T-helper 2 cell (primary cell): ENCODE measurements at regions not wholly inside any gene's neighbourhood (a gene's known extent, or its start where the extent isn't known, plus 50 kb on each side); places are given as distances from the start of the nearest gene placed in this dataset.

ENCODE experiments used
- DNase-seq, 5 experiments: peaks; one replicate each; pipeline versions ENCODE4 v3.0.0 to v3.0.0-alpha.2; 2012 to 2022

DNA sequence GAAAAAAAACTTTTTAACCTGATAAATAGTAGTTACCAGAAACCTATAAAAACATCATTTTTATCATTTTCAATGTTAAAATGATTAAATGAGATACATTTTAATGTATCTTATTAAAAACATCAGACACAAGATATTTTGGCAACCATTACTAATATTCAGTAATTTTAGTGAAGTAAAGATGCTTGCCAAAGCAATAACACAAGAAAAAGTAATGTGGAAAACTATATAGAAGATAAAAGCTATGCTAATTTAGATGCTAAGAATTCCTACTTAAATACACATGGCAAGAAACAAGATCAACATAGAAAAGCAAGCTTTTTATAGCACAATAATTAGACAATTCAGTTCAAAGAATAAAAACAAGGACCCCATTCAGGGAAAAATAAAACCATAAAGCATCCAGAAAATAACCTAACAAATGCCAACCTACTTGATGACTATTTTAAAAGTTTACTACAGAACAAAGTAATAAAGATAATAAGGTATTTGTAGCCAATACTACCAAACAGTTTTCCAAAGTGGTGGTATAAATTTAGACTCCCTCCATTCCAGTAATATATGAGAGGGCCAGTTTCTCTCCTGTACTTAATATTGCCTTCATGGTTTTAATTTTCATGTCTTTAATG, 489.5 kb downstream of the CDH2 start:
- no peak for DNase-seq

DNA sequence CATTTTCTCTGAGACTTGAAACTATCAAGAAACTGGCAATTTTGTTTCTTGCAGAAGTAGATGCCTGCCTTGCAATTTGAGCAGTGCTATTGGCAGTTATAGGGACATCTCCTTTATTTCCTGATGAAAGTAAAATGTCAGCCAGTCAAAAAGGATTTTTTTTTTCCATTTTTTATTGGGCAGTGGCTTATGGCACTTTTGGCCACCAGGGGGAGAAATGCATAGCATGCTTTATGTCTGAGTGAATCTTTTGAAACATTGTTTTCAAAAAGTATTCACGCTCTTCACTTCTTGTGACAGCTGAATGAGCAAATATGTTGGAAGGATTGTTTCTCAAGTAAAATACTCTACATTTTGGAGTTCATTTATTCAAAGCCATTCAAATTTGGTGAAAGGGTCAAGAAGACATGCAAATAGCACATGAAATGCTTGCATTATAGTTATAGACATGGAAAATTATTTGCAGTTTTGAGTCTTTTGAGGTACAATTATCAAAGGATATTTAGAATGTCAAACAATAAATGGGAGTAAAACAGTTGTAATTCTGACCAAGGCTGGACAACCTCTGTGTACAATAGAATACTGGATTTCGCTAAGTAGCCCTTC, 491.0 kb downstream of the CDH2 start:
- no peak for DNase-seq

DNA sequence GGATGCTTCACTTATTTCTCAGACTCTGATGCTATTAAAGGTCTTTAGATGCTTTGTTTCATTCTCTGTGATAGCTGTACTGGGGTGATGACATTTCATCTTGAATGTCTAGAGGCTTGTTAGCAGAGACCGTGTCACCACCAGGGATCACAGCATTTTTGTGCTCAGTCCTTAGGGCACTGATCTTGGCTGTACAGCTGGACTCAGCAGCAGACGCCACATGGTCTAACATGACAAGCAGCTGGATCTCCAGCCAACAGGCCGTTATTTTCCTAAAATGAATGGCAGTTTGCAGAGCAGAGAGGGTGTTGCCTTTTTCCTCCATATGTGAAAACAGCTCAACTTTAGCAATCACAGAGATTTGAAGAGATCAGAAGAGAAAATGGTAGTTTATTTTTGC, 491.8 kb downstream of the CDH2 start:
- DNase-seq = no peak

DNA sequence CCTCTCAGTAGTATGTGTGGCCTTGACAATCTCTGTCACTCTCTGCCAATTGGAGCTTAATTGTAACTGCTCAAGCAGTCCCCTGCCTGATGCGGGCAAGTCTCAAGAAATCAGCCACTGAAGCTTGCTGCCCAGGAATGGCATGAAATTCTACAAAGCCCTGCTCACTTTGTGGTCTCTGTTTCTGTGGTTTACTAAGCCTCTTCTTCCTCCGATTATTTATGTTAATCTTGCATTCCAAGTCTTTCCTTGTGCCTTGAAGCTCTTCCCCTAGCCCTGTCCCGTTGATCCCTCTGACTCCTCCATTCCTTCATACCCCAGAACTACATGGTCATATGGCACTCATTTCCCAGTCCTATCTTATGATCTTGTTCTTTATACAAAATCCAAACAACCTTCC, 489.3 kb upstream of the CHST9 start:
- DNase-seq = no peak

DNA sequence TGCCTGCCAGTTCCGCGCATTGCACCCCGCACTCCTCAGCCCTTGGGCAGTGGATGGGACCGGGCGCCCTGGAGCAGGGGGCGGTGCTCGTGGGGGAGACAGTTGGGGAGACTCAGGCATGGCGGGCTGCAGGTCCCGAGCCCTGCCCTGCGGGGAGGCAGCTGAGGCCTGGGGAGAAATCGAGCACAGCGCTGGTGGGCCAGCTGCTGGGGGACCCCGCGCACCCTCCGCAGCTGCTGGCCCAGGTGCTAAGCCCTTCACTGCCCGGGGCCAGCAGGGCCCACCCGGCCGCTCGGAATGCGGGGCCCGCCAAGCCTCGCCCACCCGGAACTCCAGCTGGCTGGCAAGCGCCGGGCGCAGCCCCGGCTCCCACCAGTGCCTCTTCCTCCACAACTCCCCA, 488.8 kb upstream of the CHST9 start:
- DNase-seq = no peak

DNA sequence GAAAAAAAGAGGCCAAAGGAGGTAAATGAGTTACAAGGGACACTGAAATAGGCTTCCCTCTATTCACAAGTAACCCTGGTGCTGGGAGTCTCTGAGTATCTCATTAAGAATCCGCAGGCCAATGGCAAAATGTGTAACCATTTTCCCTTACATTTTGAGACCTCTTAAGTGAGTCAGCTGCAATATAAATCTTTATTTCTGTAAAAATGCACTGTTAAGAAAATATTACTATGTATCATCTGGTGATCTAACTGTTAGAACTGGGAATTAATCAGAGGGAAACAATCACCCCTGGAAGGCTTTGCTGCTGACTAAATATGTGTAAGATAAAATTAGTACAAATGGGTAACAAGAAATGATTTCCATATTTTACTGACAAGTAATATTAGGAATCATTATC, 483.1 kb upstream of the CHST9 start:
- DNase-seq = no peak

DNA sequence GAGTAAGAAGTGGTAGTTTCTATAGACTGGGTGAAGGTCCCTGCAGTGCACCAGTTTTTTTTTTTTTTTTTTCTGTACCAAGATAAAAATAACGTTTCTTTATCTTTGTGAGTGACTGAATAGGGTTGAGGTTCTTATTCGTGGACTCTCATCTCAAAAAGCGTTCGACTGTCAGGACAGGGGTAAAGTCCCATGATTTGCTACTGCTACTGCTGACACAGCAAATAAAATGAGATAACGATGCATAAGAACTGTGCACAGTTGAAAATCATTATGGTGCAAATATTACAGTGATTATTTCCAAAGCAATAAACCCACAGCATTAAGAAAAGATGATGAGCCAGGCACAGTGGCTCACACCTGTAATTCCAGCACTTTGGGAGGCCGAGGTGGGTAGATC, 482.0 kb upstream of the CHST9 start:
- DNase-seq = no peak

DNA sequence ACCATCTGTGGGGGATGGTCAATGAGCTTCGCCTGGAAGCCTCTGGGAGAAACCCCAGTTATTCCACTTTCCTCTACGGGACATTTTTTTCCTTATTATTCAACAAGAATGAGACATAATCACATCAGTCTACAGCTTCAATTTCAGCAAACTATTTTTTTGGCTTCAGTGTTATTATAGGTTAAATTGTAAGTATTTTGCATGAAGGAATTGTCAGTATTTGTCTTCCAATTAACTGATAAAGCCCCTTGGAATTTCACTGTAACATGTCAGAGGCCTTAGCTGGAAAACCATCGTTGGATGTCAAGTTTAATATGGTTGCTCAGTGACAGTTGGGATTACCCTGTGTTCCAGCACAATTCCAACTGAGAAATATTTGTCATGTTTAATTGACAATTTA, 480.9 kb upstream of the CHST9 start:
- DNase-seq = no peak

DNA sequence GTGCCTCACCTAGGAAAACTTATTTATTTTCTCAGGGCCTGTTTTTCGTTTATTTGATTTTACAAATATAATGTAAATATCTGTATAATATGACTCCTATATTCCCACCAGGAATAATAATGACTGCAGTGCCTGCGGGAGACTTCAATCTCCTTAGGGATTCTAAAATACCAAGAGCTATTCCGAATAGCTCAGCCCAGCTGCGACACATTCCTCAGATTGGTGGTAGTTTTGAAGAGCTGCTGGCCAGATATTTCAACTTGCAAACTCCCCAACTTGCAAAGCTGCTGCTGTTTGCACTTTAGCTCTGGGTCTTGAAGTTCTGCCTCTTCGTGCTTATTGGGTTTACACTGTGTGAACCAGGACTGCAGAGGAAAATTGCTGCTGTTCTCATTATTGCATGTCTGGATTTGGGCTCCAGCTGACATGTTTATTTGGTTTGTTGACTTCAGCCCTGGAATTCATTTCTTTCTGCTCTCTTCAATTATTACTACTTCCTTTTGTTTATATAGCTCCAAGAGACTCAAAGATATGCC, 480.2 kb upstream of the CHST9 start:
- DNase-seq = no peak

DNA sequence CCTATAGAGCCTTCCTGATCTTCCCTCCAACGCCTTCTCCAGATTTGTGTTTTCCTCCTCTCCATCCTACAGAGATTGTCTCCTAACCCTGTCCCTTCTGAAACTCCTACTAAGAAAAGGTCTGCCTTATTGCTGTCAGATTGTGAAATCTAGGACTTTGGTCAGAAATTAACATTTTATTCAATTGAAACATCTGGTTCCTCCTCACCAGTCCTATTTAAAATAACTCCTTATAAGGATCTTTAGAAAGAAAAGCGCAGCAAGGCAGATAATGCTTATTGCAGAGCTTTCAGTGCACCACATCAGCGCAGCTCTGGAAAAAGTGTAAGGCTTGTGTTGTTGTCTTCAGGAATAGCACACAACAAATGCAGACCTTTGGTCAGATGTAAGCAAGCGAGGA, 477.8 kb upstream of the CHST9 start:
- DNase-seq = no peak

DNA sequence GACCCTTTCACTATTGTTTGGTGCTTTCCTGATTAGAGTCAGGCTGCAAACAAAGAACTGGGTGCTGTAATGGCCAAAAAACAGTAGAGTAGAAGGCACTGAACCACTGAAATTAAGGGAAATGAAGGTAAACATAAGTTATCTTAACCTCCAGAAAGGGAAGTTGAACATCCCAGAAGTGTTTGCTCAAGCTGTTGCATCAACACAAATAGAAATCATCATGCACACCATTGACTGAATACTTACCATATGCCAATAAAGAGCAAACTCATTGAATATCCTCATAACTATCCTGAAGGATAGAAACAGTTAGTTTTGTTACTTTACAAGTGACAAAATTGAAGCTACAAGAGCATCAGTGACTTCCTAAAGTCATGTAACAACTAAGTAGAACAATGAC, 477.4 kb upstream of the CHST9 start:
- DNase-seq = no peak

DNA sequence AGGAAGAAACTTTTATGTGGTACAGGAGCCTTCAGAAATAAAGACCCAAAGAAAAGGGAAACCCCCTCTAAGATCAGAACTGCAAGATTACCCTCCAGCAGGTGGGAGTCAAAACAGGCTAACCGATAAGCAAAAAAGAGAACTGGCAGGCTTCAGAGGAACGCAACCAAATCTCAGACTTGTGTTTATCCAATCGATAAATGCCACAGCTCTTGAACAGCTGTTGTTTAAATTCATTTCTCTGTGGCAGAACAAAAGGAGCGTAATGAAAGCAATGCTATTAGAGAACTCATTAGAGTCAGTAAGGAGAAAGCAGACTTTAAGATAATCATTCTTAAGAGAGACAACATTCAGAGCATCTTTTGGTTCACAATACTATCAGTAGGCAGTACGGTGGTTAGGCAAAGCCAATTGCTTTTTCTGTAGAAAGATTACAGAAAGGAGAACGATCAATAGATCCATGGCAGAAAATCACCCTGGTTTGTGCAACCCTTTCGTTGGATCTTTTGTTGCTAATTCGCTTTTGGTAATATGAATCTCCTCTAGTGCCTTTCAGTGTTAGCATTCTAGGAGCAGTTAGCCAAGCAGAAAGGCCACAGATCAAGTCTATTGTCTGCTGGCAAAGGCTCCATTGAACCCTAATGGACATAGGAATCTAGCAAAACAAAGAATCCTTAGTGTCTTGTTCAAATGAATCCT, 476.4 kb upstream of the CHST9 start:
- no peak for DNase-seq

DNA sequence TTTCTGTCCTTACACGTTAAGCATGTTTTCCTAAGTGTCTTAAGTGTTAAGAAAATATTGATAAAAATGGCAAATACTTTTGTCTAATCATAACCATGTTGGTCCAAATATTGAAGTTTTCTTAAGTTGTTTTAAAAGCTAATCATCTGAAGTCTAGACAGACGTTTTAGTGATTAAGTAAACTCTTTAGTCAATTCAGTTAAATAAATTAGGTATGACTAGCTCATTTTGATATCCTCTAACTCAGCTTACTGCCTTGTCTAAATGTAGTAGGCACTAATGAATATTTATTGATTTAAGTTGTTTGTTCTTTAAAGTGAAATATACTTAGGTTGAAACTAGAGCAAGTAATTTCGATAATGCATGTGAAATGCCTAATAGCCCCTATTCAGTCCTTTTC, 471.8 kb upstream of the CHST9 start:
- no peak for DNase-seq

DNA sequence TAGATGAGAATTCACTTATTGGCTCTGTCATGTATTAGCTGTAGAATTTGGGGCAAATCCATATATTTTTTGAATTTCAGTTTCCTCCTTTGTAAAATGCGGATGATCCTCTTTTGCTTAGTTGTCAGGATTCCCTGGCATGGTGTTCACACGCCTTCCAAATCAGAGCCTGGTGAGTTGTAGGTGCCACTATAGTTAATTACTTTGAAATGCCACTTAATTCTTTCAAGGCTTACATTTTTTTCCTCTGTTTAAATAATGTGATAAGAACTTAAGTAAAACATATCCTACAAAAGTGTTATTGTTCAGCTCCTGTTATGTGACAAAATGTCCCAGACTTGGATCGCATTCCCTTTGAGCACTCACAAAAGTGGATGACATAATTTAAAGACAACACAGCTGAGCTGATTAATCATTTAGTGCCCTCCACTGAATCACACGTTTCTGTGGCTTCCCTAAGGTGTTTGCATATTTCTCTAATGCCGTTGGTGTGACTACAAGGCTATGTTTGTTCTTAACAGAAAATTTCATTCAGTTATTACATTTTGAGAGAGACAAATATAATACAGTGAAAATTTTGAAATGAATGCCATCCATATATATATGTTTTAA, 471.2 kb upstream of the CHST9 start:
- no peak for DNase-seq

DNA sequence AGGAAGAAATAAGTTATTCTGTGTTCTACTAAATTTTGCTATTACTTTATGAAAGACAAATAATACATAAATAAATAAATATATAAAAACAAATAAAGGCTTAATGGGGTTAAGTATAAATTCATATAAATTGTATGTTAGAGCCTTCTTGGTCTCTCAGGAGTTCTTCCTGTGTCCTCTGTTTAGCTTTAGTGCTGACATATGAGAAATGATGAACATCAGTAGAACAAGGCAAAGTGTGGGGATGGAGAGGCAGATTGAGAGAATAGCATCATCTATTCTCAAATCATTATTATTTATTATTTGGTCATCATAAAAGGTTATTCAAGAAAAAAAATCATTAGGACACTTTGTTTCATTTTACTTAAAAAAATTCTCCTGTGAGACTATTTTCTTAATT, 468.1 kb upstream of the CHST9 start:
- no peak for DNase-seq

DNA sequence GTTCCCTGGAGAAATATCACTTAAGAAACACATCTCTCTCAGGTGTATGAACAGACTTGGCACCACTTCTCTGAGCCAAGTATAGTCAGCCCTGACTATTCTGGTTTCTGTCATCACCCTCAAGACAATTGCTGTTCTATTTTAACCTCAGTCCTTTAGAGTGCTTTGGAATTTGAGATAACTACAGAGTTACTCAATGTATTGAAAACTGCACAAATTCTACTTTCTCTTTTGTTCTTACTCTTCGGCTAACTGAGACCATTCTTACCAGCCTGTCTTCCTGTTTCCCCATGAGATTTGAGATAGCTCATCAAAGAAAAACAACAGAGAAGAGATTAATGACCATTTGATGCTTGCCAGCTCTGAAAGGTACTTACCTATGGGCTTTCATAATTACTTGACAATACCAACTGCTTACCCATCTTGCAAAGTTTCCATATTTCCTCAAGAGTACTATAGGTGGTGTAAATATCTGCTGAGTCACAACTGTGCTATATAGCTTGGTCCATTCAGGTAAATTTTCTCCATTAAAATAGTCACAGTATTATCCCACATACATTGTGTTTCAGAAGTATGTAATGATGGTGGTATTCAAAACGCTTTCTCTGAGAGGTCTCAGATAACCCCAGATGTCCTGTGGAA, 467.5 kb upstream of the CHST9 start:
- DNase-seq = peak in 1 of 5 experiments; percentile 38

DNA sequence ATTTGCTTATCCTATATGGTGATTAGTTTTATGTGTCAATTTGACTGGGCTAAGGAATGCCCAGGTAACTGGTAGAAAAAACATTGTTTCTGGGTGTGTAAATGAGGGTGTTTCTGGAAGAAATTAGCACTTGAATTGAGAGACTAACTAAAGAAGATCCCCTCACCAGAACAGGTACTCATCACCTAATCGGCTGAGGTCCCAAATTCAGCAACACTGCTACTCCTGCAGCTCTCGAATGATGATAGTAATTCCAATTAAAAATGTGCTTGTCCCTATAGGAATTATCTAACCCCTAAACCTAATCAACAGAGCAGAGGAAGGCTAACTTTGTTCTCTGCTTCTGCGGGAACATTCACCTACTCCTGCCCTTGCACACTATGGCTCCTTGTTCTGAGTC, 464.5 kb upstream of the CHST9 start:
- no peak for DNase-seq

DNA sequence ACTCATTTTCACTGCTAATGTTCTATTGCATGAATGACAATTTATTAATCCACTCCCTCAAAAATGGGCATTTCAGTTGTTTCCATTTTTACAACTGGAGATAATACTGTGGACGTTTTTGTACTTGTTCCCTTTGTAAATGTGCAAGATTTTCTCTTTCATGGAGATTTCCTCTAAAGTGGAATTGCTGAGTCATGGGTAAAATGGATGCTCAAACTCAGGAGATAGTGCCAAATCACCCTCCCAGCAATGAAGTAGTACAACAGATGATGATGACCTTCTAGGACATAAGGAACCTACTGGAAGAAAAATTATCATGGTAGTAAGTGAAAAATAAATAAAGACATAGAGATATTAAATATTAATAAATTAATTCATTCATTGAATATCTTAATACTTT, 460.8 kb upstream of the CHST9 start:
- no peak for DNase-seq

DNA sequence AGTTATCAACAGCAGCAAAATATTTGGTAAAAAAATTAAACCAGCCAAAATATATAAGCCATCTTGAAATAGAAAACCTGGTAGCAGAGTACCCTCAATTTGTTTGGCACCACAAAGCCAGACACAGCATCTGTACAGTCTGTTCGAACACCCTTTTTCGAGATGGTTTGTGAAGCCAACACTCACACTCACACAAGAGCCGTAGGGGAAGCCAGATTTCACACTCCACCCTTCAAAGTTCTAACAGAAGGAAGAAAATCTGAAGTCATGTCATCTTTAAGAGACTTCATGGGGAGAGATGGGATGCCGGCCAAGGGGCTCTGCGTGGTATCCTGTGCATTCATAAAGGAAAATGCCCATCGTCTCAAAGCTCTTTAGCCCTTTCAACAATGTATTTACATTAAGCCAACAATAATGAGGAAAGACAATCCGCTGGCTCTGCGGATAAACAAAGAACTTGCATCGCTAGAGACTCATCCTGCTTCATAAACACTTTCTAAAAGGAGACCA, 451.5 kb upstream of the CHST9 start:
- no peak for DNase-seq

DNA sequence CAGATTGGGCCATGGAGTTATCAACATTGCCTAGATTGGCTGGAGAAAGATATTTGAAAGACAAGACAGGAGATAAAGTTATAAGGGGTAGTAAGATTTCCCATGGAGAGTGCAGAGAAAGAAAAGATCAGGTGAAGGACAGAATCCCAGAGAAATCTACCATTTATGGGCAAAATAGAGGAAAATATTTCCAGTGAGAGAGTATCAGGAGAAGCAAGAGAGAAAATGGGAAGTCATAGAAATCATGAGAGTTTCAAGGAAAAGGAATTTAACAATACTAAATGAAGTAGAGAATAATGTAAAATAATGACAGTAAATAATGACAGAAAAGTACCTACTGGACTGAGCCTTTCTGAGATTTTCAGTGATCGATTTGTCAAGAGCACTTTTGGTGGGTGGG, 447.6 kb upstream of the CHST9 start:
- DNase-seq = no peak

DNA sequence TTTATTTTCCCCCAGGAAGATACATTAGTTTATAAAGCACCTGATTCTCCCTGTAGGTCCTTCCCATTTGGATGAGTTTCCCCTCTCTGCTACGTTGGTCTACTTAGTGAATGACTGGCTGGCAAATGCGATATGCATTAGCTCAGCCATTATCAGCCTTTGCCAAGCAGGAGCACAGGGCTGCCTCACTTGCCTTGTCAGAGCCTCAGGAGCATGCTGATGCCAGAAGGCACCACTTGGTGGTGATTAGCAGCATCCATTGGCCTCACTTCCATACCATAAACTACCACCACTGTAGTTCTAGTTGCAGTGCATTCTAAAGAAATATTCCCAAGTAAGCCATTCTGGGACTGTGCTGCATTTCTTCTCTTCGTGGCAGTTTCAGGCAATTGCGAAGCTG, 442.8 kb upstream of the CHST9 start:
- DNase-seq = no peak

DNA sequence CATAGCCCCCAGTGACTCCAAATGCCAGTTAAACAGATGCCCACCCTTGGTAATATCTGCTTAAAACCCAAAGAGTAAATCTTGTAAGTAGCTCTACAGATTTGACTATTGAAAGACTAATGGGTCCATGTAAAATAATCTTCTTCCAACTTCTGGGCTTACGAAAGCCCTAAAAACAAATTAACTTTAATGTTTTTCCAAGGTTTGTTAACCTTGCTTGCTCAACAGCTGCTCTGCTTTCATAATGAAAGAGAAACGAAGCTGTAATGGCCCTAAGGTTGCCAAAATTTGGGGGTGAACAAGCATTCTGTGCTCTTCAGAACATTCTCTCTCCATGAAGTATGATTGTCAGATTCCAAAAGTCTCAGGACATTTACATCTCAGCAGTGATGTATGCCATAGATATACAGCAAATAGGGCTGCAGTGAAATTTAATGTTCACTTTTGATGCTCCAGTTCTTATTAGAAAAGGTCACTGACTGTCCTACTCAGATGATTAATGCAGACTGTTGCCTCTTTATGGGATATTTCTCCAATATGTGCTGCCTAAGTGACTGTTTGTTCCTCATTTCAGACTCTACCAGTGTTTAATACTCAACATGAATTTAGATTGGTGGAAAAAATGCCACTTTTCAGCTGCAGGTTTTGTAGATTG, 436.3 kb upstream of the CHST9 start:
- no peak for DNase-seq

DNA sequence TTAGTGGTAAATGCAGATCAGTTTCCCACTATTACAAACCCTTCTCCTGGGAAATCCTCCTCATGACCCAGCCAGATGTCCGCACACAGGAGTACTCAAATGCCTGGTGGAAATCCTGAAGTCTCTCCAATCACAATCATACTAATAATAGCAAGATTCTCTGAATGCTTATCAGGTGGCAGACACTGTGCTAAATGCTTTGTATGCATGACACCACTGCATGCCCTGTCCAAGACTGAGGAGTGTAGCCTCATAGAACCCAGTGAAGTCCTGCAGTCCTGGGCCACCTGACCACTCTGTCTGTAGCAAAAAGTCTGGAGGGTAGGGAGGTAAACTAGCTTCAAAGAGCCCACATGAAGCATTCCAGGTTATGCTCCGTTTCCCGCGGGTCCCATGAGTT, 434.8 kb upstream of the CHST9 start:
- no peak for DNase-seq
